PC-9 (cell line): ENCODE measurements at regions not wholly inside any gene's neighbourhood (a gene's known extent, or its start where the extent isn't known, plus 50 kb on each side); places are given as distances from the start of the nearest gene placed in this dataset.

Experiments
- BruUV-seq: library from RNA; stranded (reverse); fragments of 400-500 nt; replicated peaks from 2 replicates; lab custom pipeline; 2021; lab: Mats Ljungman, UMichigan
- CTCF ChIA-PET: fragments of 300-600 bp; sonication (Branson Sonifier 250); formaldehyde crosslinking; loops from one replicate; lab custom pipeline; 2022; ENCODE audit warnings: antibody characterized with exemption; lab: Charles Lee
- POLR2A ChIA-PET: fragments of 300-600 bp; sonication (Branson Sonifier 250); formaldehyde crosslinking; loops from one replicate; lab custom pipeline; 2022; ENCODE audit warnings: antibody characterized with exemption; ENCODE audit not compliant: unreplicated experiment; lab: Charles Lee
- DNase-seq, 2 experiments: peaks; one replicate each; pipeline versions ENCODE4 v3.0.0 to v3.0.0-alpha.2; 2015 to 2022; ENCODE audit warnings: mixed read lengths in 1 of 2
- H2AFZ ChIP-seq: fragments of 200-600 bp; sonication (generic); 2 replicates; pipeline ENCODE4 v1.8.1; 2017; ENCODE audit warnings: antibody characterized with exemption
- H3F3A ChIP-seq: fragments of 200-600 bp; sonication (generic); 2 replicates; pipeline ENCODE4 v1.8.1; 2017; ENCODE audit warnings: antibody characterized with exemption, mild to moderate bottlenecking, low read depth; ENCODE audit not compliant: insufficient read depth
- H3K27ac ChIP-seq: fragments of 200-600 bp; sonication (generic); 2 replicates; pipeline ENCODE4 v1.6.1; 2016; ENCODE audit warnings: mixed run types
- H3K27me3 ChIP-seq: fragments of 200-600 bp; sonication (generic); 2 replicates; pipeline ENCODE4 v1.6.1; 2016; ENCODE audit warnings: low read depth, mixed run types; ENCODE audit not compliant: insufficient read depth
- H3K36me3 ChIP-seq: fragments of 200-600 bp; sonication (generic); 2 replicates; pipeline ENCODE4 v1.6.1; 2016; ENCODE audit warnings: low read depth, mixed run types
- H3K4me1 ChIP-seq: fragments of 200-600 bp; sonication (generic); replicated peaks from 2 replicates; pipeline ENCODE4 v1.6.1; 2016; ENCODE audit warnings: mixed run types; ENCODE audit not compliant: insufficient read depth
- H3K4me2 ChIP-seq: fragments of 200-600 bp; sonication (generic); 2 replicates; pipeline ENCODE4 v1.6.1; 2017; ENCODE audit warnings: mixed run types
- H3K4me3 ChIP-seq: fragments of 200-600 bp; sonication (generic); 2 replicates; pipeline ENCODE4 v1.6.1; 2016; ENCODE audit warnings: mixed run types
- H3K79me2 ChIP-seq: fragments of 200-600 bp; sonication (generic); 2 replicates; pipeline ENCODE4 v1.6.1; 2017; ENCODE audit warnings: low read depth, mixed run types
- H3K9me2 ChIP-seq: fragments of 200-600 bp; sonication (generic); 2 replicates; pipeline ENCODE4 v1.8.1; 2017; ENCODE audit warnings: mild to moderate bottlenecking; ENCODE audit not compliant: insufficient read depth
- H3K9me3 ChIP-seq: fragments of 200-600 bp; sonication (generic); 2 replicates; pipeline ENCODE4 v1.8.1; 2016; ENCODE audit warnings: low read depth; ENCODE audit not compliant: insufficient read depth
- H4K20me1 ChIP-seq: fragments of 200-600 bp; sonication (generic); 2 replicates; pipeline ENCODE4 v1.8.1; 2017; ENCODE audit not compliant: insufficient read depth
- CTCF ChIP-seq: fragments of 200-600 bp; sonication (generic); conservative IDR thresholded peaks from 2 replicates; pipeline ENCODE4 v1.6.1; 2017; ENCODE audit warnings: mixed run types, antibody characterized with exemption, mild to moderate bottlenecking, moderate library complexity
- EZH2 ChIP-seq: fragments of 200-600 bp; sonication (generic); IDR thresholded peaks from 2 replicates; pipeline ENCODE4 v1.8.0; 2017; ENCODE audit warnings: antibody characterized with exemption, low read depth
- intact Hi-C: fragments of 100-400 bp; cut with micrococcal nuclease; formaldehyde crosslinking; loops from one replicate; pipeline ENCODE4 v1.10.0; 2022; ENCODE audit not compliant: unreplicated experiment

- no peak overlapping the region for H3K4me2 ChIP-seq
- intact Hi-C loops = no loop called here
- no peaks in the 10 kb centered on the region for H3F3A ChIP-seq
- ChIA-PET POLR2A (interaction anchor here (0.6 to 0.7 kb wide), 2 partner anchors 167 to 832 kb away, joined by 3 to 4 read pairs; no protein-coding TSS in a partner anchor), CTCF (no interaction called here)
- DNase-seq = no peak
- no peaks in the 10 kb centered on the region for H3K36me3 ChIP-seq
- no peaks in the 10 kb centered on the region; the same call in 1 of the 2 replicates for H3K9me2 ChIP-seq
- H3K27me3 ChIP-seq = no peaks in the 10 kb centered on the region
- BruUV-seq = no TSS peak
- H3K4me1 ChIP-seq = no peaks in the 10 kb centered on the region
- H3K9me3 ChIP-seq = no peaks in the 10 kb centered on the region
- no peak overlapping the region for H2AFZ ChIP-seq
- H3K27ac ChIP-seq = no peak overlapping the region
- TF ChIP-seq CTCF (no peak), EZH2 (no peak)
- no peaks in the 10 kb centered on the region for H3K79me2 ChIP-seq
- H3K4me3 ChIP-seq = no peak overlapping the region
- H4K20me1 ChIP-seq = no peaks in the 10 kb centered on the region
These were observed 82.2 kb upstream of the TES start for GRCh38 chr7:116128139-116128538.

DNA sequence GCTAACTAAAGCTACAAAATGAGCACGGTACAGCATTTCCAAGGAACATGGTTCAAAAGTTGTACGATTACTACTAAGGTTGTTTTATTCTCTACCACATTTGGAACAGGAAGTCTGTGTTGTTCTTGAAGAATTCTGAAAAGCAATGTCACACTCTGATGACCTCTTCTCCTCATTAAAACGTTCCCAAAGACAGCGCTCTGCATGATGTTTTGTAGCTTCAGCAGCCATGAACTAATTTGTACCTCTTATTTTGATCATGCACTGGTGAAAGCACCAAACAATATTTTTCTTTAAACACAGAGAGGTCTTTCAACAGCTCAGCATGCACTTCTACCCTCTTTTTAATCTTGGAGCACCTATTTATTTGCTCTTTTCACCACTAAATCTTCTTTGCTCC, 75.0 kb upstream of the TES start:
- no peak overlapping the region for H3K4me2 ChIP-seq
- no TSS peak for BruUV-seq
- DNase-seq = no peak
- H3K9me2 ChIP-seq = no peaks in the 10 kb centered on the region; the same call in none of the 2 replicates
- intact Hi-C loops = loop anchor here (10.0 kb wide), 1 partner anchor 1249 kb away; no protein-coding TSS in a partner anchor
- H3K36me3 ChIP-seq = no peaks in the 10 kb centered on the region
- no peak overlapping the region for H3K4me3 ChIP-seq
- H3K4me1 ChIP-seq = no peaks in the 10 kb centered on the region
- no peaks in the 10 kb centered on the region for H3K27me3 ChIP-seq
- ChIA-PET POLR2A (interaction anchor here (0.7 kb wide), 1 partner anchor 577 kb away, joined by 5 read pairs; no protein-coding TSS in a partner anchor), CTCF (no interaction called here)
- H4K20me1 ChIP-seq = no peaks in the 10 kb centered on the region
- H3F3A ChIP-seq = no peaks in the 10 kb centered on the region
- H2AFZ ChIP-seq = peak overlapping the region; percentile 60; the same call in 1 of the 2 replicates
- H3K27ac ChIP-seq = no peak overlapping the region
- TF ChIP-seq CTCF = no peak
- TF ChIP-seq EZH2 = no peak
- no peaks in the 10 kb centered on the region for H3K79me2 ChIP-seq
- H3K9me3 ChIP-seq = no peaks in the 10 kb centered on the region

GRCh38 chr7:116138202-116138801, 72.0 kb upstream of the TES start:
- intact Hi-C loops = loop anchor here (1.0 to 10.0 kb wide), 2 partner anchors 451 to 1246 kb away; no protein-coding TSS in a partner anchor

More at GRCh38 chr7:116138202-116138801, 72.0 kb upstream of the TES start:
- peak; percentile 24 to 43 for DNase-seq
- Histone ChIP-seq H3K9me2 (no peaks in the 10 kb centered on the region; the same call in 1 of the 2 replicates), H3F3A (no peaks in the 10 kb centered on the region), H3K36me3 (no peaks in the 10 kb centered on the region), H3K4me1 (no peaks in the 10 kb centered on the region), H2AFZ (no peak overlapping the region), H3K4me3 (no peak overlapping the region), H3K27me3 (no peaks in the 10 kb centered on the region), H4K20me1 (no peaks in the 10 kb centered on the region), H3K4me2 (no peak overlapping the region), H3K27ac (no peak overlapping the region), H3K9me3 (no peaks in the 10 kb centered on the region), H3K79me2 (no peaks in the 10 kb centered on the region)
- no TSS peak for BruUV-seq
- ChIA-PET CTCF (interaction anchor here (0.5 to 1.0 kb wide), 5 partner anchors 29 to 989 kb away, joined by 3 to 7 read pairs (median 4); no protein-coding TSS in a partner anchor), POLR2A (interaction anchor here (0.5 kb wide), 1 partner anchor 288 kb away, joined by 8 read pairs; no protein-coding TSS in a partner anchor)
- TF ChIP-seq CTCF = peak; percentile 82
- no peak for TF ChIP-seq EZH2
